ENCODE measurements at regions not wholly inside any gene's neighbourhood (a gene's known extent, or its start where the extent isn't known, plus 50 kb on each side); places are given as distances from the start of the nearest gene placed in this dataset.

DNA sequence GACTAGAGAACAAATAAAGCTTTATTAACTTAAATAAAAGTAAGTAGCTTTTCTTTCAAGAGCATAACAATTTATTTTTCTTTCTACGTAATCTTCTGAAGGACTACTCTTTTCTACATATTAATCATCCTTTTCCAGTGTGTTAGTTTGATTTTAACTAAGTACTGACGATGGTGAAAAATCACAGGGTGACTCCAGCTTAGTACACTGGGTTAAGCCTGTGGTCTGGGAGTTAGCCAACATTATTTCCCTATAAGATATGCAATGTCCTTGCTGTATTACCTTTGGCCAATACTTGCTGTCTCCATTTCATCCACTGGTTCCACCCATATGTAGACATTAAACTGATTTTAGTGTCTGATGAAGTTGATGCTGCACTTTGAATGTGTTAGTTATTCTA, 508.6 kb upstream of the SUCLG2 start:
- TF ChIP-seq CTCF (IDR thresholded peaks at IDR 0.05; ENCODE audit: low read length) (no peak), EZH2 (IDR thresholded peaks at IDR 0.05; ENCODE audit: borderline replicate concordance, low read length) (no peak)

Data from OCI-LY1 (cell line).